Glutamatergic neuron (in vitro differentiated cells): ENCODE measurements at regions not wholly inside any gene's neighbourhood (a gene's known extent, or its start where the extent isn't known, plus 50 kb on each side); places are given as distances from the start of the nearest gene placed in this dataset.

Experiments
- DNase-seq: peaks from one replicate; pipeline ENCODE4 v3.0.0; 2022
- H3K27ac Mint-ChIP-seq: one replicate; pipeline ENCODE4 v1.8.0; 2020; ENCODE audit warnings: mild to moderate bottlenecking, mixed read lengths, inconsistent platforms; ENCODE audit not compliant: unreplicated experiment
- H3K27me3 Mint-ChIP-seq: one replicate; pipeline ENCODE4 v1.8.0; 2020; ENCODE audit warnings: mild to moderate bottlenecking, moderate library complexity, mixed read lengths, inconsistent platforms; ENCODE audit not compliant: unreplicated experiment
- H3K36me3 Mint-ChIP-seq: one replicate; pipeline ENCODE4 v1.8.0; 2020; ENCODE audit warnings: mild to moderate bottlenecking, mixed read lengths, inconsistent platforms; ENCODE audit not compliant: unreplicated experiment
- H3K4me1 Mint-ChIP-seq: one replicate; pipeline ENCODE4 v1.8.0; 2020; ENCODE audit warnings: mild to moderate bottlenecking, low read depth, mixed read lengths, inconsistent platforms; ENCODE audit not compliant: unreplicated experiment
- H3K4me3 Mint-ChIP-seq: one replicate; pipeline ENCODE4 v1.8.0; 2020; ENCODE audit warnings: mild to moderate bottlenecking, mixed read lengths, inconsistent platforms; ENCODE audit not compliant: unreplicated experiment
- H3K9me3 Mint-ChIP-seq: one replicate; pipeline ENCODE4 v1.8.0; 2020; ENCODE audit warnings: mild to moderate bottlenecking, moderate library complexity, mixed read lengths, inconsistent platforms; ENCODE audit not compliant: unreplicated experiment
- CTCF ChIP-seq: fragments of 200-600 bp; sonication (generic); IDR thresholded peaks from one replicate; pipeline ENCODE4 v1.5.0; 2021; ENCODE audit not compliant: partially characterized antibody, unreplicated experiment

- TF ChIP-seq CTCF: no peak
- Mint-ChIP-seq H3K4me3 (no peak overlapping the region), H3K4me1 (no peaks in the 10 kb centered on the region), H3K36me3 (no peaks in the 10 kb centered on the region), H3K27me3 (peaks cover 1% of the 10 kb centered on the region), H3K27ac (no peak overlapping the region), H3K9me3 (no peaks in the 10 kb centered on the region)
- DNase-seq: no peak
Observed at GRCh38 chr2:188726626-188727247, 247.4 kb upstream of the COL3A1 start.

DNA sequence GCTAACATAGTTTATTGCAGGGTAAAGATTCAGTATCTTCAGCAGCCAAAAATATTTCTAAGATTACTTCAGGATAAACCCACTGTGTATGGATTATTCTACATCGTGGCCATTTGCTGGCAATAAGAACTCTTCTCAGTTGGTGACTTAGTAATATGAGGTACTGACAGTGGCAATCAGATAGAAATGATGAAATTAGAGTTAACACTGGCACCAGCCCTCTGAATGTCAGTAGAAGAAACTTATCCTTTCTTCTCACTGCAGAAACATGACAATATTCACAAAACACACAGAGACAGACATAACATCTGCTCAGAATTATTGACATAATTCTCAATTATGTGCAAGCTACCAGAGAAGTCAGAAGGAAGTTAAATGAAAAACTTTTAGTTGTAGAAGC lies 246.3 kb upstream of the COL3A1 start:
- no peaks in the 10 kb centered on the region for H3K4me1 Mint-ChIP-seq
- no peak overlapping the region for H3K27ac Mint-ChIP-seq
- H3K4me3 Mint-ChIP-seq: no peak overlapping the region
- TF ChIP-seq CTCF: no peak
- no peak for DNase-seq
- H3K36me3 Mint-ChIP-seq: no peaks in the 10 kb centered on the region
- no peaks in the 10 kb centered on the region for H3K9me3 Mint-ChIP-seq
- H3K27me3 Mint-ChIP-seq: peaks cover 1% of the 10 kb centered on the region

DNA sequence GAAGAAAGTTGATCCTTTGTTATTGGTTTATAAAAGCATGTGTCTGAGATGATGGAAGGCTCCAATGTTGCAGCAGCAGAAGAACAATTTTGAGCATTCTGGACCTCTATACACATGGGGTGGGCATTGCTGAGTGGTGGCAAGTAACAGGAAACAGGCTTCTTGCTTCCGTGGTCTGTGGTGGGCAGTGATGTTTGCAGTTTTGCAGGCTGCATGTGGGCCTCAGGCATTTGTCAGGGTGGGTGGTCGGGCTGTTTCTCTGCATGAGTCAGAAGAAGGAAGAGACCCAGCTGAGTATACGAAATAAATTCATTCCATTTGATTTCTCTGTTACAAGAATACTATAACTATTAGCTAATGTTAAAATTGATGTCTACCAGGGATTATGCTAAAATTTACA lies 239.5 kb upstream of the COL3A1 start:
- Mint-ChIP-seq H3K27ac (no peak overlapping the region), H3K27me3 (peaks cover 1% of the 10 kb centered on the region), H3K4me3 (no peak overlapping the region), H3K36me3 (no peaks in the 10 kb centered on the region), H3K9me3 (no peaks in the 10 kb centered on the region), H3K4me1 (no peaks in the 10 kb centered on the region)
- DNase-seq: no peak
- TF ChIP-seq CTCF: no peak

- no peak overlapping the region for H3K27ac Mint-ChIP-seq
- no peak overlapping the region for H3K4me3 Mint-ChIP-seq
- no peaks in the 10 kb centered on the region for H3K36me3 Mint-ChIP-seq
- TF ChIP-seq CTCF: no peak
- DNase-seq: no peak
- H3K9me3 Mint-ChIP-seq: no peaks in the 10 kb centered on the region
- no peaks in the 10 kb centered on the region for H3K27me3 Mint-ChIP-seq
- H3K4me1 Mint-ChIP-seq: no peaks in the 10 kb centered on the region
Observed at GRCh38 chr2:188746727-188747126, 227.4 kb upstream of the COL3A1 start.

GRCh38 chr2:188751816-188752215 lies 222.4 kb upstream of the COL3A1 start:
- Mint-ChIP-seq H3K4me3 (no peak overlapping the region), H3K27ac (no peak overlapping the region), H3K4me1 (no peaks in the 10 kb centered on the region), H3K36me3 (no peaks in the 10 kb centered on the region), H3K9me3 (no peaks in the 10 kb centered on the region), H3K27me3 (no peaks in the 10 kb centered on the region)
- TF ChIP-seq CTCF: no peak
- DNase-seq: no peak
